HCT116 (cell line): ENCODE measurements at regions not wholly inside any gene's neighbourhood (a gene's known extent, or its start where the extent isn't known, plus 50 kb on each side); places are given as distances from the start of the nearest gene placed in this dataset.

ENCODE experiments used
- ATAC-seq: fragments of 200-7000 bp; cut with Tn5 transposase; 2 replicates; pipeline ENCODE4 v1.9.1; 2020; ENCODE audit warnings: mild to moderate bottlenecking, moderate library complexity
- BruUV-seq: library from RNA; stranded (reverse); fragments of 400-500 nt; replicated peaks from 2 replicates; lab custom pipeline; 2021; lab: Mats Ljungman, UMichigan
- CTCF ChIA-PET: fragments of 300-600 bp; sonication (Branson Sonifier 250); formaldehyde crosslinking; loops from one replicate; lab custom pipeline; 2021; ENCODE audit warnings: antibody characterized with exemption; lab: Charles Lee
- POLR2A ChIA-PET: fragments of 300-600, 350-600 bp; sonication (Branson Sonifier 250); formaldehyde crosslinking; loops from one replicate; lab custom pipeline; 2021; ENCODE audit warnings: antibody characterized with exemption; lab: Charles Lee
- RAD21 ChIA-PET, 2 experiments: fragments of 300-600 bp; sonication (Branson Sonifier 250); formaldehyde crosslinking; loops; one replicate each; lab custom pipeline; 2023; ENCODE audit warnings: low total read pairs in 2 of 2; ENCODE audit not compliant: uncharacterized antibody in 2 of 2, unreplicated experiment in 2 of 2, low non-redundant PET in 1 of 2; lab: Charles Lee
- DNase-seq: peaks from one replicate; pipeline ENCODE4 v3.0.0-alpha.2; 2010; ENCODE audit warnings: low read depth, low spot score
- H2AFZ ChIP-seq: fragments of 200-600 bp; shearing (Covaris generic), sonication (generic); 2 replicates; pipeline ENCODE4 v1.6.1; 2017; ENCODE audit warnings: low read depth, mixed run types, mixed read lengths, antibody characterized with exemption, low read length; ENCODE audit not compliant: poor library complexity, severe bottlenecking
- H3K27ac ChIP-seq: 2 replicates; pipeline ENCODE4 v1.5.1; 2012; ENCODE audit warnings: low read depth, low read length
- H3K27me3 ChIP-seq: fragments of 200-600 bp; sonication (generic); 2 replicates; pipeline ENCODE4 v1.6.1; 2016; ENCODE audit warnings: mixed run types, low read length, mixed read lengths; ENCODE audit not compliant: insufficient read depth
- H3K36me3 ChIP-seq, 2 experiments: fragments of 200-500 bp in 1 of 2; fragments of 200-600 bp in 1 of 2; sonication (Bioruptor generic) in 1 of 2; sonication (generic) in 1 of 2; 2 replicates each; pipeline versions ENCODE4 v1.5.1 to v1.6.1; 2014 to 2016; ENCODE audit warnings: low read length in 2 of 2, inconsistent platforms in 1 of 2, mixed read lengths in 1 of 2, mixed run types in 1 of 2; ENCODE audit not compliant: insufficient read depth in 2 of 2, control insufficient read depth in 1 of 2
- H3K4me1 ChIP-seq, 2 experiments: fragments of 200-600 bp in 1 of 2; sonication (generic) in 1 of 2; 2 replicates each; pipeline versions ENCODE4 v1.5.1 to v1.6.1; 2012 to 2017; ENCODE audit warnings: low read length in 2 of 2, inconsistent platforms in 1 of 2, mild to moderate bottlenecking in 1 of 2, mixed read lengths in 1 of 2, mixed run types in 1 of 2, moderate library complexity in 1 of 2; ENCODE audit not compliant: insufficient read depth in 2 of 2, control insufficient read depth in 1 of 2
- H3K4me2 ChIP-seq: fragments of 200-600 bp; sonication (generic); 2 replicates; pipeline ENCODE4 v1.6.1; 2017; ENCODE audit warnings: mixed run types, low read length, mixed read lengths
- H3K4me3 ChIP-seq, 2 experiments: fragments of 200-600 bp in 1 of 2; sonication (generic) in 1 of 2; replicated peaks in 1 of 2; 2 replicates each; pipeline ENCODE4 v1.5.1; 2011 to 2016; ENCODE audit warnings: low read length in 2 of 2, control low read depth in 1 of 2, low read depth in 1 of 2, mild to moderate bottlenecking in 1 of 2, mixed read lengths in 1 of 2, mixed run types in 1 of 2
- H3K79me2 ChIP-seq: fragments of 200-600 bp; sonication (generic); 2 replicates; pipeline ENCODE4 v1.6.1; 2017; ENCODE audit warnings: mild to moderate bottlenecking, mixed run types, low read length, moderate library complexity, mixed read lengths; ENCODE audit not compliant: insufficient read depth
- H3K9ac ChIP-seq: fragments of 200-600 bp; sonication (generic); 2 replicates; pipeline ENCODE4 v1.6.1; 2016; ENCODE audit warnings: low read length, mixed read lengths
- H3K9me2 ChIP-seq: fragments of 200-600 bp; sonication (generic), shearing (Covaris generic); 2 replicates; pipeline ENCODE4 v1.6.1; 2017; ENCODE audit warnings: mixed run types, mild to moderate bottlenecking, moderate library complexity; ENCODE audit not compliant: insufficient read depth
- H3K9me3 ChIP-seq, 2 experiments: fragments of 200-500 bp in 1 of 2; fragments of 200-600 bp in 1 of 2; sonication (Bioruptor generic) in 1 of 2; sonication (generic) in 1 of 2; 2 replicates each; pipeline ENCODE4 v1.6.1; 2014 to 2017; ENCODE audit warnings: low read length in 2 of 2, mixed read lengths in 2 of 2, inconsistent platforms in 1 of 2, low read depth in 1 of 2, mild to moderate bottlenecking in 1 of 2, mixed run types in 1 of 2, moderate library complexity in 1 of 2; ENCODE audit not compliant: control insufficient read depth in 1 of 2, insufficient read depth in 1 of 2
- H4K20me1 ChIP-seq: fragments of 200-600 bp; sonication (generic), shearing (Covaris generic); 2 replicates; pipeline ENCODE4 v1.6.1; 2017; ENCODE audit warnings: mixed run types, mild to moderate bottlenecking, moderate library complexity; ENCODE audit not compliant: insufficient read depth
- CBX3 ChIP-seq: IDR thresholded peaks from 2 replicates; pipeline ENCODE4 v1.6.1; 2012; ENCODE audit warnings: low read depth
- CEBPB ChIP-seq: IDR thresholded peaks from 2 replicates; pipeline ENCODE4 v1.6.1; 2012; ENCODE audit warnings: low read depth
- EZH2 ChIP-seq: fragments of 200-600 bp; sonication (generic); IDR thresholded peaks from 2 replicates; pipeline ENCODE4 v1.6.1; 2017; ENCODE audit warnings: antibody characterized with exemption, mixed run types
- EZH2phosphoT487 ChIP-seq: fragments of 200-600 bp; IDR thresholded peaks from 2 replicates; pipeline ENCODE4 v1.6.1; 2018; ENCODE audit warnings: antibody characterized with exemption, borderline replicate concordance
- JUND ChIP-seq: IDR thresholded peaks from 2 replicates; pipeline ENCODE4 v1.6.1; 2012
- POLR2AphosphoS5 ChIP-seq: IDR thresholded peaks from 2 replicates; pipeline ENCODE4 v1.6.1; 2011; ENCODE audit warnings: mild to moderate bottlenecking, low read depth, low read length, moderate library complexity
- RAD21 ChIP-seq: IDR thresholded peaks from 2 replicates; pipeline ENCODE4 v1.6.1; 2012; ENCODE audit warnings: low read depth, mild to moderate bottlenecking
- SP1 ChIP-seq: IDR thresholded peaks from 2 replicates; pipeline ENCODE4 v1.6.1; 2012; ENCODE audit warnings: low read depth
- YY1 ChIP-seq: IDR thresholded peaks from 2 replicates; pipeline ENCODE4 v1.6.1; 2011; ENCODE audit warnings: low read length, low read depth, moderate library complexity, mild to moderate bottlenecking; ENCODE audit not compliant: insufficient replicate concordance; ENCODE audit errors: extremely low read depth
- ZFX ChIP-seq: fragments of 450-650 bp; IDR thresholded peaks from 2 replicates; pipeline ENCODE4 v1.6.1; 2017
- ZNF274 ChIP-seq: fragments of 200-500 bp; sonication (Bioruptor generic); IDR thresholded peaks from 2 replicates; pipeline ENCODE4 v1.6.1; 2014; ENCODE audit warnings: mild to moderate bottlenecking, low read depth, low read length, inconsistent platforms
- intact Hi-C: fragments of 100-400 bp; cut with micrococcal nuclease; formaldehyde crosslinking; loops from 2 replicates; pipeline ENCODE4 v1.10.0; 2022

- POLR2A ChIA-PET, result no interaction called here
- no peaks in the 10 kb centered on the region for H3K36me3 ChIP-seq
- no peak overlapping the region for H3K4me2 ChIP-seq
- H3K79me2 ChIP-seq, result no peaks in the 10 kb centered on the region
- RAD21 ChIA-PET, result no interaction called here
- no peak overlapping the region for H3K27ac ChIP-seq
- H4K20me1 ChIP-seq, result no peaks in the 10 kb centered on the region
- CTCF ChIA-PET, result no interaction called here
- ATAC-seq, result no peak
- H3K4me1 ChIP-seq, result no peaks in the 10 kb centered on the region
- H3K9ac ChIP-seq, result no peak overlapping the region
- no peak for TF ChIP-seq POLR2AphosphoS5
- TF ChIP-seq EZH2, result no peak
- no peak for TF ChIP-seq ZNF274
- no peak for TF ChIP-seq JUND
- no peak for TF ChIP-seq ZFX
- no peak for TF ChIP-seq EZH2phosphoT487
- H2AFZ ChIP-seq, result no peak overlapping the region
- BruUV-seq, result no TSS peak
- intact Hi-C loops, result no loop called here
- no peaks in the 10 kb centered on the region for H3K27me3 ChIP-seq
- no peak for DNase-seq
- no peaks in the 10 kb centered on the region for H3K9me2 ChIP-seq
- H3K4me3 ChIP-seq, result no peak overlapping the region
- no peaks in the 10 kb centered on the region for H3K9me3 ChIP-seq
Measured at GRCh38 chr1:199182186-199182843, 543.5 kb downstream of the PTPRC start.

GRCh38 chr1:199184180-199184579 lies 545.3 kb downstream of the PTPRC start:
- H4K20me1 ChIP-seq, result no peaks in the 10 kb centered on the region
- no peaks in the 10 kb centered on the region for H3K27me3 ChIP-seq
- no peaks in the 10 kb centered on the region for H3K4me1 ChIP-seq
- H3K9ac ChIP-seq, result no peak overlapping the region
- TF ChIP-seq ZFX (no peak), CEBPB (no peak), SP1 (no peak), EZH2phosphoT487 (no peak), CBX3 (no peak), RAD21 (no peak), YY1 (no peak), POLR2AphosphoS5 (no peak)
- TF ChIP-seq, all 23 proteins: peak for 0
- Histone ChIP-seq H3K27ac (no peak overlapping the region), H3K79me2 (no peaks in the 10 kb centered on the region), H3K4me3 (no peak overlapping the region), H2AFZ (no peak overlapping the region), H3K9me3 (no peaks in the 10 kb centered on the region), H3K4me2 (no peak overlapping the region), H3K36me3 (no peaks in the 10 kb centered on the region), H3K9me2 (no peaks in the 10 kb centered on the region)
- no peak for DNase-seq
- ATAC-seq, result no peak
- ChIA-PET RAD21 (no interaction called here), CTCF (no interaction called here), POLR2A (no interaction called here)
- no TSS peak for BruUV-seq
- intact Hi-C loops, result no loop called here
